Fibroblast of lung (primary cell): ENCODE measurements at regions not wholly inside any gene's neighbourhood (a gene's known extent, or its start where the extent isn't known, plus 50 kb on each side); places are given as distances from the start of the nearest gene placed in this dataset.

Experiments used
- CTCF ChIP-seq, 2 donors: IDR thresholded peaks in 1 of 2; conservative IDR thresholded peaks in 1 of 2; 1 replicate in 1 of 2; 2 replicates in 1 of 2; pipeline ENCODE4 v1.5.1; 2011 to 2012; ENCODE audit warnings: low read length in 2 of 2, control low read depth in 1 of 2, inconsistent platforms in 1 of 2, low read depth in 1 of 2, mild to moderate bottlenecking in 1 of 2
- EZH2 ChIP-seq: IDR thresholded peaks from 2 replicates; pipeline ENCODE4 v1.5.1; 2012; ENCODE audit warnings: low read length, control low read depth, mild to moderate bottlenecking; ENCODE audit errors: missing control alignments

- TF ChIP-seq CTCF (conservative IDR thresholded peaks at IDR 0.05 in 1 of 2, IDR thresholded peaks at IDR 0.05 in 1 of 2; ENCODE audit: low read depth in 1 of 2, low read length in 2 of 2), result no peak
- TF ChIP-seq EZH2, result no peak
Measured at GRCh38 chr1:99503276-99503747, 142.6 kb upstream of the PALMD start.
